SK-N-SH treated with all-trans-retinoic acid at 6 μM for 48 hours (cell line): ENCODE measurements at regions not wholly inside any gene's neighbourhood (a gene's known extent, or its start where the extent isn't known, plus 50 kb on each side); places are given as distances from the start of the nearest gene placed in this dataset.

Experiments
- ATAC-seq: fragments of 200-7000 bp; cut with Tn5 transposase; 3 replicates; pipeline ENCODE4 v1.9.1; 2020; ENCODE audit warnings: mild to moderate bottlenecking, moderate library complexity
- BACH2 ChIP-seq: fragments of 250-450 bp; sonication (Bioruptor Pico); IDR thresholded peaks from 2 replicates; pipeline ENCODE4 v1.9.0; 2021; ENCODE audit warnings: mild to moderate bottlenecking, borderline replicate concordance
- CREB5 ChIP-seq: fragments of 250-450 bp; sonication (Bioruptor Pico); IDR thresholded peaks from 2 replicates; pipeline ENCODE4 v1.5.1; 2020; ENCODE audit warnings: low read depth, mild to moderate bottlenecking, moderate library complexity
- CSDC2 ChIP-seq: fragments of 250-450 bp; sonication (Bioruptor Pico); IDR thresholded peaks from 2 replicates; pipeline ENCODE4 v1.5.0; 2020; ENCODE audit warnings: mild to moderate bottlenecking, moderate library complexity
- ESRRG ChIP-seq: fragments of 250-450 bp; sonication (Bioruptor Pico); IDR thresholded peaks from 2 replicates; pipeline ENCODE4 v1.6.1; 2021; ENCODE audit warnings: mild to moderate bottlenecking
- GLIS3 ChIP-seq: fragments of 250-450 bp; sonication (Bioruptor Pico); IDR thresholded peaks from 2 replicates; pipeline ENCODE4 v1.5.0; 2020; ENCODE audit warnings: mild to moderate bottlenecking, moderate library complexity
- ISL1 ChIP-seq: fragments of 250-450 bp; sonication (Bioruptor Pico); IDR thresholded peaks from 2 replicates; pipeline ENCODE4 v2.1.2; 2022; ENCODE audit warnings: mild to moderate bottlenecking, moderate library complexity
- OSR1 ChIP-seq: fragments of 250-450 bp; sonication (Bioruptor Pico); IDR thresholded peaks from 2 replicates; pipeline ENCODE4 v1.8.0; 2022; ENCODE audit warnings: moderate library complexity, mild to moderate bottlenecking, inconsistent platforms
- PATZ1 ChIP-seq: fragments of 250-450 bp; sonication (Bioruptor Pico); IDR thresholded peaks from 2 replicates; pipeline ENCODE4 v1.8.0; 2020; ENCODE audit warnings: mild to moderate bottlenecking, moderate library complexity, borderline replicate concordance
- POU6F1 ChIP-seq: fragments of 250-450 bp; sonication (Bioruptor Pico); IDR thresholded peaks from 2 replicates; pipeline ENCODE4 v1.8.0; 2021; ENCODE audit warnings: low read depth, mild to moderate bottlenecking, moderate library complexity, borderline replicate concordance
- PPARA ChIP-seq: fragments of 250-450 bp; sonication (Bioruptor Pico); IDR thresholded peaks from 2 replicates; pipeline ENCODE4 v1.5.0; 2020; ENCODE audit warnings: mild to moderate bottlenecking, borderline replicate concordance
- RARB ChIP-seq: fragments of 250-450 bp; sonication (Bioruptor Pico); IDR thresholded peaks from 2 replicates; pipeline ENCODE4 v1.8.0; 2021; ENCODE audit warnings: mild to moderate bottlenecking, moderate library complexity
- TCF4 ChIP-seq: fragments of 250-450 bp; sonication (Bioruptor Pico); IDR thresholded peaks from 2 replicates; pipeline ENCODE4 v1.8.0; 2021; ENCODE audit warnings: mild to moderate bottlenecking, moderate library complexity, borderline replicate concordance
- TOX ChIP-seq: fragments of 250-450 bp; sonication (Bioruptor Pico); IDR thresholded peaks from 2 replicates; pipeline ENCODE4 v1.8.0; 2021; ENCODE audit warnings: mild to moderate bottlenecking, moderate library complexity, borderline replicate concordance
- ZC3H10 ChIP-seq: fragments of 250-450 bp; sonication (Bioruptor Pico); IDR thresholded peaks from 2 replicates; pipeline ENCODE4 v1.5.1; 2021; ENCODE audit warnings: mild to moderate bottlenecking, moderate library complexity
- ZFP3 ChIP-seq: fragments of 250-450 bp; sonication (Bioruptor Pico); IDR thresholded peaks from 2 replicates; pipeline ENCODE4 v1.5.0; 2020; ENCODE audit warnings: mild to moderate bottlenecking, moderate library complexity
- ZFP30 ChIP-seq: fragments of 450-650 bp; formaldehyde crosslinking; IDR thresholded peaks from 2 replicates; pipeline ENCODE4 v1.5.0; 2022; ENCODE audit warnings: mild to moderate bottlenecking, moderate library complexity
- ZNF565 ChIP-seq: fragments of 450-650 bp; formaldehyde crosslinking; conservative IDR thresholded peaks from 2 replicates; pipeline ENCODE4 v1.5.0; 2020; ENCODE audit warnings: low read depth, mild to moderate bottlenecking, moderate library complexity
- ZNF70 ChIP-seq: fragments of 450-650 bp; formaldehyde crosslinking; IDR thresholded peaks from 2 replicates; pipeline ENCODE4 v1.5.0; 2020; ENCODE audit warnings: mild to moderate bottlenecking, moderate library complexity
- ZNF8 ChIP-seq: fragments of 450-650 bp; formaldehyde crosslinking; IDR thresholded peaks from 2 replicates; pipeline ENCODE4 v1.5.0; 2020; ENCODE audit warnings: mild to moderate bottlenecking, moderate library complexity
- TF ChIP-seq, protein P1 (sequence below): fragments of 250-450 bp; sonication (Bioruptor Pico); IDR thresholded peaks from 2 replicates; pipeline ENCODE4 v1.5.0; 2020; ENCODE audit warnings: mild to moderate bottlenecking, moderate library complexity

DNA sequence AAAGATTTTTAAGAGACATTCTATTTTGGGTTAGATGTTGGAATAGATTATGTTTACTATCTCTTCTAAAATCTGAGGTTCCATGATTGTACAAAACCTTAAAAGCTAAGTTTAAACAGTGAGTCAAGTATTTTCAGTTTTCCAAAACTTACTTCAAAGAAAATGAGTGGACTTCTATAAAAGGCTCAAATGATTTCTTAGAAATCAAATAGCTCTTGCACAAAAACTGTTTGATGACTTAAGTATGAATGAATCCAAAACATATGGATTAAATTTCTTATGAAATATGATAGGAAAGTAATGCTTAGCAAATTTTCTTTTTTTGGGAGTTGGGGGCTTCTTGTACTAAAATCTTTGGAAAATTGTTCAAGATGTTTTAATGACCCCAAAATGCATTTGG lies 837.3 kb upstream of the SLC35B3 start:
- ATAC-seq = no peak
- TF ChIP-seq, protein P1, sequence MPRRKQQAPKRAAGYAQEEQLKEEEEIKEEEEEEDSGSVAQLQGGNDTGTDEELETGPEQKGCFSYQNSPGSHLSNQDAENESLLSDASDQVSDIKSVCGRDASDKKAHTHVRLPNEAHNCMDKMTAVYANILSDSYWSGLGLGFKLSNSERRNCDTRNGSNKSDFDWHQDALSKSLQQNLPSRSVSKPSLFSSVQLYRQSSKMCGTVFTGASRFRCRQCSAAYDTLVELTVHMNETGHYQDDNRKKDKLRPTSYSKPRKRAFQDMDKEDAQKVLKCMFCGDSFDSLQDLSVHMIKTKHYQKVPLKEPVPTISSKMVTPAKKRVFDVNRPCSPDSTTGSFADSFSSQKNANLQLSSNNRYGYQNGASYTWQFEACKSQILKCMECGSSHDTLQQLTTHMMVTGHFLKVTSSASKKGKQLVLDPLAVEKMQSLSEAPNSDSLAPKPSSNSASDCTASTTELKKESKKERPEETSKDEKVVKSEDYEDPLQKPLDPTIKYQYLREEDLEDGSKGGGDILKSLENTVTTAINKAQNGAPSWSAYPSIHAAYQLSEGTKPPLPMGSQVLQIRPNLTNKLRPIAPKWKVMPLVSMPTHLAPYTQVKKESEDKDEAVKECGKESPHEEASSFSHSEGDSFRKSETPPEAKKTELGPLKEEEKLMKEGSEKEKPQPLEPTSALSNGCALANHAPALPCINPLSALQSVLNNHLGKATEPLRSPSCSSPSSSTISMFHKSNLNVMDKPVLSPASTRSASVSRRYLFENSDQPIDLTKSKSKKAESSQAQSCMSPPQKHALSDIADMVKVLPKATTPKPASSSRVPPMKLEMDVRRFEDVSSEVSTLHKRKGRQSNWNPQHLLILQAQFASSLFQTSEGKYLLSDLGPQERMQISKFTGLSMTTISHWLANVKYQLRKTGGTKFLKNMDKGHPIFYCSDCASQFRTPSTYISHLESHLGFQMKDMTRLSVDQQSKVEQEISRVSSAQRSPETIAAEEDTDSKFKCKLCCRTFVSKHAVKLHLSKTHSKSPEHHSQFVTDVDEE (CRISPR knock-in tag) = no peak
- TF ChIP-seq ZNF8 (no peak), TCF4 (no peak), ISL1 (CRISPR knock-in tag) (no peak), CSDC2 (CRISPR knock-in tag) (no peak), BACH2 (CRISPR knock-in tag) (no peak), OSR1 (CRISPR knock-in tag) (no peak), PATZ1 (CRISPR knock-in tag) (no peak), TOX (CRISPR knock-in tag) (no peak), POU6F1 (CRISPR knock-in tag) (no peak), GLIS3 (CRISPR knock-in tag) (no peak), CREB5 (no peak), ZNF70 (CRISPR knock-in tag) (no peak)
- TF ChIP-seq, all 23 proteins: peak for 0

DNA sequence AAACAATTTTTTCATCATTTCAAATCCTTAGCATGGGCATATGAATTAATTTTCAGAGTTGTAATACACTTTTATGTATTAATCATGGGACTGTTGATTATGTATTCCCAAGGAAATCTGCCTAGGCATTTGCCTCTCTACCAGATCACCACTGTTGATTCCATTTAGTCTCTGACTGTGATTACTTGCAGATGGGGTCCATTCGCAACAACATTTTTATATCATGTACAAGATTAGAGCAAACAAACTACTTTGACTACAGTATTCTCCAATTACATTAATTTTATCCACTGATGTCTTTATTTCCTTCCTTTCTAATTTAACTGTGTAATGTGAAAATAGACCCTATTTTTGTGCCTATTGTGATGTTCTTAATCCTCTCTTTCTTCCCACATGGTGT lies 831.4 kb upstream of the SLC35B3 start:
- no peak for ATAC-seq
- TF ChIP-seq BACH2 (CRISPR knock-in tag) (no peak), CREB5 (no peak), CSDC2 (CRISPR knock-in tag) (no peak), ZFP30 (CRISPR knock-in tag) (no peak), ISL1 (CRISPR knock-in tag) (no peak), OSR1 (CRISPR knock-in tag) (no peak), TOX (CRISPR knock-in tag) (no peak), GLIS3 (CRISPR knock-in tag) (no peak), PPARA (CRISPR knock-in tag) (no peak), POU6F1 (CRISPR knock-in tag) (no peak), ESRRG (no peak)

DNA sequence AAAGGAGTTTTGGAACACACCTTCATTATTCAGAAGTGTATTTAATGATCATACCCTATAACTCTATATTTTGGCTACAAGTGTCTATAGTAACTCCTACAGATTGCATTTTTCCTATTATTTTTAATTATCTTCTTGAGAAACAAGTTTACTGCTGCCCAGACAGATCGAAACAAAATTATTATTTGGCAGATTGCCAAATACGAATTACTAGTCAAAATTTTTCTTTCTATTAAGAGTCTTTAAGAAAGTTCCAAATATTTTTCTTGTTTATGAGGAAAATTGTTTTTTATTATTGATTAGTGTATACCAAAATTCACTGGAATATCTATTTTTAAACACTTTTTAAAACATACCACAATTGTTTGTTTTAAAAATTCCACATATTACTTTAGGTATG lies 821.9 kb upstream of the SLC35B3 start:
- no peak for ATAC-seq
- no peak for TF ChIP-seq POU6F1 (CRISPR knock-in tag)
- no peak for TF ChIP-seq ZFP3
- TF ChIP-seq ZC3H10 (CRISPR knock-in tag) = no peak
- no peak for TF ChIP-seq ZNF8
- TF ChIP-seq PPARA (CRISPR knock-in tag) = no peak
- no peak for TF ChIP-seq ZNF565 (CRISPR knock-in tag)
- no peak for TF ChIP-seq RARB
